HEK293 (cell line): ENCODE measurements at regions not wholly inside any gene's neighbourhood (a gene's known extent, or its start where the extent isn't known, plus 50 kb on each side); places are given as distances from the start of the nearest gene placed in this dataset.

ENCODE experiments used
- CTCF ChIA-PET: fragments of 350-600 bp; formaldehyde crosslinking; extraction: SDS; loops from one replicate; lab custom pipeline; 2021; ENCODE audit warnings: antibody characterized with exemption; lab: Yijun Ruan, JAX
- POLR2A ChIA-PET: fragments of 300-600 bp; formaldehyde crosslinking; extraction: SDS; loops from one replicate; lab custom pipeline; 2020; ENCODE audit warnings: antibody characterized with exemption, inconsistent platforms; lab: Yijun Ruan, JAX
- H3K27ac ChIP-seq: fragments of 200-500 bp; sonication (Bioruptor generic); 2 replicates; pipeline ENCODE4 v1.5.1; 2014; ENCODE audit warnings: low read depth, low read length, control low read depth, inconsistent platforms; ENCODE audit errors: extremely low read depth
- H3K36me3 ChIP-seq, 2 experiments: fragments of 200-500 bp in 1 of 2; sonication (Bioruptor generic) in 1 of 2; 1 replicate in 1 of 2; 2 replicates in 1 of 2; pipeline ENCODE4 v1.5.1; 2014 to 2017; ENCODE audit warnings: inconsistent platforms in 2 of 2, low read length in 2 of 2; ENCODE audit not compliant: control insufficient read depth in 2 of 2, insufficient read depth in 1 of 2
- H3K4me1 ChIP-seq: fragments of 200-500 bp; sonication (Bioruptor generic); 2 replicates; pipeline ENCODE4 v1.5.1; 2014; ENCODE audit warnings: mild to moderate bottlenecking, low read length, inconsistent platforms; ENCODE audit not compliant: control insufficient read depth, insufficient read depth
- H3K4me3 ChIP-seq: 2 replicates; pipeline ENCODE4 v1.5.1; 2011; ENCODE audit warnings: low read depth, mild to moderate bottlenecking, control low read depth, low read length, moderate library complexity
- H3K9me3 ChIP-seq: fragments of 200-500 bp; sonication (Bioruptor generic); 2 replicates; pipeline ENCODE4 v1.5.1; 2014; ENCODE audit warnings: low read depth, low read length, inconsistent platforms; ENCODE audit not compliant: control insufficient read depth, insufficient read depth
- BCL11A ChIP-seq: fragments of 450-650 bp; formaldehyde crosslinking; IDR thresholded peaks from 2 replicates; pipeline ENCODE4 v1.5.1; 2016; ENCODE audit warnings: low read depth, missing biosample characterization, missing genetic modification characterization
- GLIS2 ChIP-seq: fragments of 450-650 bp; formaldehyde crosslinking; IDR thresholded peaks from 2 replicates; pipeline ENCODE4 v1.5.1; 2016; ENCODE audit warnings: missing biosample characterization, missing genetic modification characterization
- HOXC10 ChIP-seq: sonication (generic); formaldehyde crosslinking; IDR thresholded peaks from 2 replicates; pipeline ENCODE4 v1.8.1; 2023; ENCODE audit warnings: mild to moderate bottlenecking, missing genetic modification reagents
- KLF17 ChIP-seq: fragments of 450-650 bp; formaldehyde crosslinking; IDR thresholded peaks from 2 replicates; pipeline ENCODE4 v1.5.1; 2016; ENCODE audit warnings: missing biosample characterization, missing genetic modification characterization
- KLF8 ChIP-seq: fragments of 450-650 bp; formaldehyde crosslinking; IDR thresholded peaks from 2 replicates; pipeline ENCODE4 v1.5.1; 2016; ENCODE audit warnings: missing biosample characterization, missing genetic modification characterization
- PRDM2 ChIP-seq: fragments of 450-650 bp; formaldehyde crosslinking; IDR thresholded peaks from 2 replicates; pipeline ENCODE4 v1.5.1; 2016; ENCODE audit warnings: missing biosample characterization, missing genetic modification characterization, borderline replicate concordance
- RBAK ChIP-seq: fragments of 450-650 bp; formaldehyde crosslinking; IDR thresholded peaks from 2 replicates; pipeline ENCODE4 v1.5.1; 2016; ENCODE audit warnings: missing biosample characterization, missing genetic modification characterization
- ZBTB1 ChIP-seq: fragments of 450-650 bp; formaldehyde crosslinking; IDR thresholded peaks from 2 replicates; pipeline ENCODE4 v1.5.1; 2016; ENCODE audit warnings: missing biosample characterization, missing genetic modification characterization
- ZEB2 ChIP-seq: fragments of 450-650 bp; formaldehyde crosslinking; IDR thresholded peaks from 2 replicates; pipeline ENCODE4 v1.5.1; 2016; ENCODE audit warnings: missing biosample characterization, missing genetic modification characterization
- ZNF121 ChIP-seq: fragments of 450-650 bp; formaldehyde crosslinking; IDR thresholded peaks from 2 replicates; pipeline ENCODE4 v1.5.1; 2016; ENCODE audit warnings: missing biosample characterization, missing genetic modification characterization
- ZNF133 ChIP-seq: fragments of 450-650 bp; formaldehyde crosslinking; IDR thresholded peaks from 2 replicates; pipeline ENCODE4 v1.5.1; 2016; ENCODE audit warnings: missing biosample characterization, missing genetic modification characterization
- ZNF148 ChIP-seq: fragments of 450-650 bp; formaldehyde crosslinking; IDR thresholded peaks from 2 replicates; pipeline ENCODE4 v1.5.0; 2017; ENCODE audit warnings: missing biosample characterization, missing genetic modification characterization, borderline replicate concordance
- ZNF366 ChIP-seq: fragments of 450-650 bp; formaldehyde crosslinking; conservative IDR thresholded peaks from 2 replicates; pipeline ENCODE4 v1.5.1; 2016; ENCODE audit warnings: missing biosample characterization, missing genetic modification characterization
- ZNF37A ChIP-seq: fragments of 450-650 bp; IDR thresholded peaks from 2 replicates; pipeline ENCODE4 v1.5.1; 2018; ENCODE audit warnings: missing biosample characterization, missing genetic modification characterization
- ZNF398 ChIP-seq: fragments of 450-650 bp; formaldehyde crosslinking; IDR thresholded peaks from 2 replicates; pipeline ENCODE4 v1.5.1; 2017; ENCODE audit warnings: missing biosample characterization, missing genetic modification characterization
- ZNF404 ChIP-seq: fragments of 450-650 bp; formaldehyde crosslinking; IDR thresholded peaks from 2 replicates; pipeline ENCODE4 v1.5.1; 2017; ENCODE audit warnings: missing biosample characterization, missing genetic modification characterization
- ZNF48 ChIP-seq: fragments of 450-650 bp; formaldehyde crosslinking; IDR thresholded peaks from 2 replicates; pipeline ENCODE4 v1.5.1; 2016; ENCODE audit warnings: missing biosample characterization, missing genetic modification characterization
- ZNF501 ChIP-seq: fragments of 450-650 bp; formaldehyde crosslinking; IDR thresholded peaks from 2 replicates; pipeline ENCODE4 v1.5.1; 2016; ENCODE audit warnings: missing biosample characterization, missing genetic modification characterization
- ZNF510 ChIP-seq: fragments of 450-650 bp; formaldehyde crosslinking; IDR thresholded peaks from 2 replicates; pipeline ENCODE4 v1.5.1; 2018; ENCODE audit warnings: mild to moderate bottlenecking, missing genetic modification characterization, missing biosample characterization; ENCODE audit not compliant: insufficient replicate concordance
- ZNF558 ChIP-seq: fragments of 450-650 bp; formaldehyde crosslinking; IDR thresholded peaks from 2 replicates; pipeline ENCODE4 v1.5.1; 2016; ENCODE audit warnings: missing biosample characterization, missing genetic modification characterization
- ZNF561 ChIP-seq: fragments of 450-650 bp; IDR thresholded peaks from 2 replicates; pipeline ENCODE4 v1.5.1; 2018; ENCODE audit warnings: missing biosample characterization, missing genetic modification characterization, borderline replicate concordance
- ZNF571 ChIP-seq: fragments of 450-650 bp; formaldehyde crosslinking; IDR thresholded peaks from 2 replicates; pipeline ENCODE4 v1.5.0; 2017; ENCODE audit warnings: missing biosample characterization, missing genetic modification characterization
- ZNF580 ChIP-seq: fragments of 450-650 bp; formaldehyde crosslinking; IDR thresholded peaks from 2 replicates; pipeline ENCODE4 v1.5.1; 2016; ENCODE audit warnings: missing biosample characterization, missing genetic modification characterization
- ZNF600 ChIP-seq: fragments of 450-650 bp; formaldehyde crosslinking; IDR thresholded peaks from 2 replicates; pipeline ENCODE4 v1.5.1; 2016; ENCODE audit warnings: missing biosample characterization, missing genetic modification characterization
- ZNF791 ChIP-seq: fragments of 450-650 bp; formaldehyde crosslinking; IDR thresholded peaks from 2 replicates; pipeline ENCODE4 v1.5.1; 2016; ENCODE audit warnings: missing biosample characterization, missing genetic modification characterization

- no peak for TF ChIP-seq PRDM2
- TF ChIP-seq HOXC10 (CRISPR knock-in tag), result no peak
- TF ChIP-seq ZNF37A (tag by site-specific recombination), result no peak
- no peak for TF ChIP-seq KLF8 (tag by site-specific recombination)
- TF ChIP-seq ZNF561, result no peak
- TF ChIP-seq ZNF571, result no peak
- no peak for TF ChIP-seq ZNF600 (tag by site-specific recombination)
These were observed 606.7 kb downstream of the PDCD6IP start (continued) for GRCh38 chr3:34405159-34405558.

- Histone ChIP-seq H3K9me3 (no peaks in the 10 kb centered on the region), H3K27ac (no peak overlapping the region), H3K36me3 (no peaks in the 10 kb centered on the region), H3K4me3 (no peak overlapping the region), H3K4me1 (no peaks in the 10 kb centered on the region)
- TF ChIP-seq ZEB2 (no peak), RBAK (tag by site-specific recombination) (no peak), ZNF148 (tag by site-specific recombination) (no peak), ZNF366 (no peak), KLF17 (tag by site-specific recombination) (no peak), ZNF791 (no peak), ZNF580 (no peak)
- ChIA-PET POLR2A (no interaction called here), CTCF (no interaction called here)
These were observed 608.9 kb downstream of the PDCD6IP start for GRCh38 chr3:34407281-34407680.

GRCh38 chr3:34408088-34408487 is 609.7 kb downstream of the PDCD6IP start:
- H3K36me3 ChIP-seq, result no peaks in the 10 kb centered on the region
- ChIA-PET CTCF (no interaction called here), POLR2A (no interaction called here)
- H3K27ac ChIP-seq, result no peak overlapping the region
- H3K4me3 ChIP-seq, result no peak overlapping the region
- no peaks in the 10 kb centered on the region for H3K9me3 ChIP-seq
- no peaks in the 10 kb centered on the region for H3K4me1 ChIP-seq
- TF ChIP-seq ZNF404 (tag by site-specific recombination) (no peak), ZNF398 (tag by site-specific recombination) (no peak), ZNF510 (tag by site-specific recombination) (no peak), ZBTB1 (tag by site-specific recombination) (no peak), ZNF121 (tag by site-specific recombination) (no peak), ZNF133 (tag by site-specific recombination) (no peak), BCL11A (tag by site-specific recombination) (no peak), ZNF48 (tag by site-specific recombination) (no peak), GLIS2 (tag by site-specific recombination) (no peak), ZNF558 (tag by site-specific recombination) (no peak), ZNF501 (no peak)
